HEK293 (cell line): ENCODE measurements at regions not wholly inside any gene's neighbourhood (a gene's known extent, or its start where the extent isn't known, plus 50 kb on each side); places are given as distances from the start of the nearest gene placed in this dataset.

Experiments
- CTCF ChIP-seq: fragments of 450-650 bp; formaldehyde crosslinking; IDR thresholded peaks from 2 replicates; pipeline ENCODE4 v1.5.1; 2016; ENCODE audit warnings: missing biosample characterization, missing genetic modification characterization
- ELK4 ChIP-seq: IDR thresholded peaks from 2 replicates; pipeline ENCODE4 v1.6.1; 2011; ENCODE audit warnings: mild to moderate bottlenecking, low read depth, low read length, borderline replicate concordance
- INSM2 ChIP-seq: fragments of 450-650 bp; formaldehyde crosslinking; IDR thresholded peaks from 2 replicates; pipeline ENCODE4 v1.5.1; 2016; ENCODE audit warnings: missing biosample characterization, missing genetic modification characterization
- PRDM1 ChIP-seq: fragments of 450-650 bp; formaldehyde crosslinking; IDR thresholded peaks from 2 replicates; pipeline ENCODE4; 2016; ENCODE audit warnings: missing biosample characterization, missing genetic modification characterization
- REST ChIP-seq: fragments of 450-650 bp; formaldehyde crosslinking; IDR thresholded peaks from 2 replicates; pipeline ENCODE4 v1.5.1; 2016; ENCODE audit warnings: missing biosample characterization, missing genetic modification characterization
- ZBTB20 ChIP-seq: fragments of 450-650 bp; formaldehyde crosslinking; IDR thresholded peaks from 2 replicates; pipeline ENCODE4 v1.5.1; 2016; ENCODE audit warnings: missing biosample characterization, missing genetic modification characterization
- ZBTB49 ChIP-seq: fragments of 450-650 bp; formaldehyde crosslinking; IDR thresholded peaks from 2 replicates; pipeline ENCODE4 v1.5.1; 2016; ENCODE audit warnings: missing biosample characterization, missing genetic modification characterization, low read depth
- ZNF121 ChIP-seq: fragments of 450-650 bp; formaldehyde crosslinking; IDR thresholded peaks from 2 replicates; pipeline ENCODE4 v1.5.1; 2016; ENCODE audit warnings: missing biosample characterization, missing genetic modification characterization
- ZNF274 ChIP-seq, 2 experiments: fragments of 200-500 bp in 1 of 2; fragments of 450-650 bp in 1 of 2; sonication (Bioruptor generic) in 1 of 2; formaldehyde crosslinking in 1 of 2; IDR thresholded peaks; 2 replicates each; pipeline versions ENCODE4 v1.5.1 to v1.6.1; 2014 to 2016; ENCODE audit warnings: borderline replicate concordance in 1 of 2, inconsistent platforms in 1 of 2, low read length in 1 of 2, missing biosample characterization in 1 of 2, missing genetic modification characterization in 1 of 2
- ZNF426 ChIP-seq: fragments of 450-650 bp; formaldehyde crosslinking; IDR thresholded peaks from 2 replicates; pipeline ENCODE4 v1.5.1; 2017; ENCODE audit warnings: missing biosample characterization, missing genetic modification characterization, mild to moderate bottlenecking, inconsistent platforms, moderate library complexity
- ZNF529 ChIP-seq: fragments of 450-650 bp; formaldehyde crosslinking; IDR thresholded peaks from 2 replicates; pipeline ENCODE4 v1.5.1; 2017; ENCODE audit warnings: missing genetic modification characterization, missing biosample characterization; ENCODE audit not compliant: insufficient replicate concordance
- ZNF777 ChIP-seq: fragments of 450-650 bp; formaldehyde crosslinking; IDR thresholded peaks from 2 replicates; pipeline ENCODE4 v1.5.1; 2017; ENCODE audit warnings: missing biosample characterization, missing genetic modification characterization, borderline replicate concordance
- ZSCAN5A ChIP-seq: fragments of 450-650 bp; formaldehyde crosslinking; IDR thresholded peaks from 2 replicates; pipeline ENCODE4 v1.5.1; 2016; ENCODE audit warnings: missing biosample characterization, missing genetic modification characterization
- TF ChIP-seq, protein P1 (sequence below): fragments of 450-650 bp; formaldehyde crosslinking; IDR thresholded peaks from 2 replicates; pipeline ENCODE4 v1.5.1; 2016; ENCODE audit warnings: missing biosample characterization, missing genetic modification characterization

- TF ChIP-seq CTCF (tag by site-specific recombination) (no peak), ZNF121 (tag by site-specific recombination) (no peak), ZNF426 (no peak), ZNF777 (tag by site-specific recombination) (no peak), ZNF529 (tag by site-specific recombination) (no peak), REST (tag by site-specific recombination) (no peak), ZSCAN5A (no peak), ZBTB20 (no peak), ZBTB49 (tag by site-specific recombination) (no peak), PRDM1 (tag by site-specific recombination) (no peak), ZNF274 (IDR thresholded peaks at IDR 0.05; ENCODE audit: low read length) (no peak), ZNF274 (tag by site-specific recombination; IDR thresholded peaks at IDR 0.05; ENCODE audit: borderline replicate concordance) (no peak), INSM2 (no peak), ELK4 (no peak)
- TF ChIP-seq, protein P1, sequence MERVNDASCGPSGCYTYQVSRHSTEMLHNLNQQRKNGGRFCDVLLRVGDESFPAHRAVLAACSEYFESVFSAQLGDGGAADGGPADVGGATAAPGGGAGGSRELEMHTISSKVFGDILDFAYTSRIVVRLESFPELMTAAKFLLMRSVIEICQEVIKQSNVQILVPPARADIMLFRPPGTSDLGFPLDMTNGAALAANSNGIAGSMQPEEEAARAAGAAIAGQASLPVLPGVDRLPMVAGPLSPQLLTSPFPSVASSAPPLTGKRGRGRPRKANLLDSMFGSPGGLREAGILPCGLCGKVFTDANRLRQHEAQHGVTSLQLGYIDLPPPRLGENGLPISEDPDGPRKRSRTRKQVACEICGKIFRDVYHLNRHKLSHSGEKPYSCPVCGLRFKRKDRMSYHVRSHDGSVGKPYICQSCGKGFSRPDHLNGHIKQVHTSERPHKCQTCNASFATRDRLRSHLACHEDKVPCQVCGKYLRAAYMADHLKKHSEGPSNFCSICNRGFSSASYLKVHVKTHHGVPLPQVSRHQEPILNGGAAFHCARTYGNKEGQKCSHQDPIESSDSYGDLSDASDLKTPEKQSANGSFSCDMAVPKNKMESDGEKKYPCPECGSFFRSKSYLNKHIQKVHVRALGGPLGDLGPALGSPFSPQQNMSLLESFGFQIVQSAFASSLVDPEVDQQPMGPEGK (tag by site-specific recombination) = no peak
Observed at GRCh38 chr3:148089171-148089570, 608.5 kb upstream of the AGTR1 start.
